Tibial nerve (tissue), 4 donors: ENCODE measurements at regions not wholly inside any gene's neighbourhood (a gene's known extent, or its start where the extent isn't known, plus 50 kb on each side); places are given as distances from the start of the nearest gene placed in this dataset.

ENCODE experiments used
- DNase-seq, 2 donors: peaks; one replicate each; pipeline ENCODE4 v3.0.0-alpha.2; 2019; ENCODE audit warnings: low spot score in 2 of 2
- H3K27ac ChIP-seq, 4 donors: fragments of 200-600 bp; sonication (generic) in 3 of 4; one replicate each; pipeline ENCODE4 v1.5.1; 2017 to 2019; ENCODE audit warnings: mild to moderate bottlenecking in 1 of 4
- H3K27me3 ChIP-seq, 2 donors: fragments of 200-600 bp; sonication (generic) in 1 of 2; one replicate each; pipeline versions ENCODE4 v1.5.1 to v1.6.0; 2017 to 2019
- H3K36me3 ChIP-seq, 3 donors: fragments of 200-600 bp; sonication (generic); one replicate each; pipeline ENCODE4 v1.5.1; 2018 to 2019
- H3K4me1 ChIP-seq, 4 donors: fragments of 200-600 bp; sonication (generic) in 3 of 4; one replicate each; pipeline ENCODE4 v1.5.1; 2017 to 2019
- H3K4me3 ChIP-seq, 4 donors: fragments of 200-600 bp; sonication (generic) in 3 of 4; one replicate each; pipeline ENCODE4 v1.5.1; 2017 to 2019; ENCODE audit warnings: mild to moderate bottlenecking in 1 of 4, moderate library complexity in 1 of 4
- H3K9me3 ChIP-seq, 4 donors: fragments of 200-600 bp; sonication (generic) in 3 of 4; one replicate each; pipeline ENCODE4 v1.5.1; 2017 to 2019
- CTCF ChIP-seq, 5 experiments: fragments of 200-600 bp in 3 of 5; fragments of 450-650 bp in 2 of 5; sonication (generic) in 3 of 5; IDR thresholded peaks; one replicate each; pipeline ENCODE4 v1.5.1; 2016 to 2019; ENCODE audit warnings: antibody characterized with exemption in 5 of 5, mild to moderate bottlenecking in 3 of 5, moderate library complexity in 2 of 5
- EP300 ChIP-seq, 2 donors: sonication (generic); formaldehyde crosslinking; IDR thresholded peaks; one replicate each; pipeline ENCODE4 v1.6.1; 2017; ENCODE audit warnings: antibody characterized with exemption in 2 of 2, mild to moderate bottlenecking in 1 of 2
- POLR2A ChIP-seq, 2 donors: fragments of 450-650 bp; IDR thresholded peaks; one replicate each; pipeline ENCODE4 v1.6.1; 2017; ENCODE audit warnings: antibody characterized with exemption in 2 of 2, mild to moderate bottlenecking in 2 of 2, moderate library complexity in 2 of 2
- WGBS, 2 donors: methylation state at CpG; one replicate each; pipeline ENCODE4 v1.1.5; 2018; 5-methylcytosine and 5-hydroxymethylcytosine counted together

- no peak for DNase-seq
- Histone ChIP-seq H3K9me3 (no peaks in the 10 kb centered on the region), H3K27ac (no peak overlapping the region), H3K4me1 (no peaks in the 10 kb centered on the region), H3K27me3 (no peaks in the 10 kb centered on the region), H3K4me3 (no peak overlapping the region), H3K36me3 (no peaks in the 10 kb centered on the region)
- TF ChIP-seq POLR2A (IDR thresholded peaks at IDR 0.05) (no peak), CTCF (IDR thresholded peaks at IDR 0.05) (no peak), EP300 (IDR thresholded peaks at IDR 0.05) (no peak)
- 82 to 87% methylated on average over 5 of the region's 5 CpGs for WGBS, 2 donors
Observed at GRCh38 chr5:167694325-167695147, 596.9 kb upstream of the WWC1 start.

- 69 to 75% methylated on average over 10 of the region's 10 CpGs for WGBS, 2 donors
- TF ChIP-seq EP300 (IDR thresholded peaks at IDR 0.05) = no peak
- no peak for TF ChIP-seq POLR2A (IDR thresholded peaks at IDR 0.05)
- TF ChIP-seq CTCF (IDR thresholded peaks at IDR 0.05) = no peak
Observed at GRCh38 chr5:167696558-167697314, 594.7 kb upstream of the WWC1 start.

GRCh38 chr5:167699432-167699831 lies 592.0 kb upstream of the WWC1 start:
- Histone ChIP-seq H3K36me3 (no peaks in the 10 kb centered on the region), H3K9me3 (no peaks in the 10 kb centered on the region), H3K27me3 (no peaks in the 10 kb centered on the region), H3K4me1 (no peaks in the 10 kb centered on the region), H3K27ac (peak overlapping the region in 2 of 4 donors; percentile 34 to 40), H3K4me3 (no peak overlapping the region)
- TF ChIP-seq CTCF (IDR thresholded peaks at IDR 0.05) = no peak
- TF ChIP-seq EP300 (IDR thresholded peaks at IDR 0.05) = no peak
- TF ChIP-seq POLR2A (IDR thresholded peaks at IDR 0.05) = no peak
- DNase-seq = no peak
- WGBS, 2 donors = 16 to 24% methylated on average over 1 of the region's 1 CpG

More at GRCh38 chr5:167696558-167697314, 594.7 kb upstream of the WWC1 start:
- no peaks in the 10 kb centered on the region for H3K4me1 ChIP-seq
- H3K27me3 ChIP-seq = no peaks in the 10 kb centered on the region
- no peak overlapping the region for H3K27ac ChIP-seq
- H3K4me3 ChIP-seq = no peak overlapping the region
- H3K9me3 ChIP-seq = no peaks in the 10 kb centered on the region
- H3K36me3 ChIP-seq = no peaks in the 10 kb centered on the region
- DNase-seq = no peak

GRCh38 chr5:167701051-167701450 lies 590.4 kb upstream of the WWC1 start:
- DNase-seq = no peak
- H3K36me3 ChIP-seq = no peaks in the 10 kb centered on the region
- 96 to 98% methylated on average over 1 of the region's 1 CpG for WGBS, 2 donors
- no peak for TF ChIP-seq POLR2A (IDR thresholded peaks at IDR 0.05)
- TF ChIP-seq CTCF (IDR thresholded peaks at IDR 0.05) = no peak
- no peak for TF ChIP-seq EP300 (IDR thresholded peaks at IDR 0.05)
- no peaks in the 10 kb centered on the region for H3K4me1 ChIP-seq
- H3K27me3 ChIP-seq = no peaks in the 10 kb centered on the region
- no peak overlapping the region for H3K4me3 ChIP-seq
- no peak overlapping the region for H3K27ac ChIP-seq
- no peaks in the 10 kb centered on the region for H3K9me3 ChIP-seq

- no peaks in the 10 kb centered on the region for H3K4me1 ChIP-seq
- WGBS, 2 donors = 51 to 55% methylated on average over 2 of the region's 2 CpGs
- no peak for DNase-seq
- H3K4me3 ChIP-seq = no peak overlapping the region
- H3K27me3 ChIP-seq = no peaks in the 10 kb centered on the region
- no peak overlapping the region for H3K27ac ChIP-seq
- no peaks in the 10 kb centered on the region for H3K36me3 ChIP-seq
- H3K9me3 ChIP-seq = no peaks in the 10 kb centered on the region
- TF ChIP-seq EP300 (IDR thresholded peaks at IDR 0.05) (no peak), CTCF (IDR thresholded peaks at IDR 0.05) (no peak), POLR2A (IDR thresholded peaks at IDR 0.05) (no peak)
Observed at GRCh38 chr5:167702014-167702413, 589.4 kb upstream of the WWC1 start.
